Inflammatory macrophage treated with lipopolysaccharide for 1 hour (primary cell): ENCODE measurements at regions not wholly inside any gene's neighbourhood (a gene's known extent, or its start where the extent isn't known, plus 50 kb on each side); places are given as distances from the start of the nearest gene placed in this dataset.
"Not testable (repeated sequence)": the region's sequence is repeated elsewhere in the genome, so short reads cannot be mapped to it uniquely, and the experiment has no call there.

Experiments
- DNase-seq, 2 donors: peaks; one replicate each; pipeline ENCODE4 v3.0.0-alpha.2; 2020 to 2022

GRCh38 chr13:46463719-46464118 lies 76.7 kb upstream of the RUBCNL start:
- no peak for DNase-seq

DNA sequence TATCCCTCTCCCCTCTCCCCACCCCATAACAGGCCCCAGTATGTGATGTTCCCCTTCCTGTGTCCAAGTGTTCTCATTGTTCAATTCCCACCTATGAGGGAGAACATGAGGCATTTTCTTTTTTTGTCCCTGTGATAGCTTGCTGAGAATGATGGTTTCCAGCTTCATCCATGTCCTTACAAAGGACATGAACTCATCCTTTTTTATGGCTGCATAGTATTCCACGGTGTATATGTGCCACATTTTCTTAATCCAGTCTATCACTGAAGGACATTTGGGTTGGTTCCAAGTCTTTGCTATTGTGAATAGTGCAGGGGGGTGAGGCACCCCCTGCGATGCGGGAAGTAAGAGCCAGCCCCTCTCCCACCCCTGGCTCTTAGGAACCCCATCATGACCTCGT lies 73.2 kb upstream of the RUBCNL start:
- not testable (repeated sequence) for DNase-seq

GRCh38 chr13:46457255-46457654 lies 70.2 kb upstream of the RUBCNL start:
- not testable (repeated sequence) for DNase-seq

GRCh38 chr13:46455924-46456323 lies 68.9 kb upstream of the RUBCNL start:
- peak; percentile 66 to 86 for DNase-seq

- DNase-seq = not testable (repeated sequence)
Observed at GRCh38 chr13:46451145-46451544, 64.1 kb upstream of the RUBCNL start.

- not testable (repeated sequence) for DNase-seq
Observed at GRCh38 chr13:46449949-46450348, 62.9 kb upstream of the RUBCNL start.

DNA sequence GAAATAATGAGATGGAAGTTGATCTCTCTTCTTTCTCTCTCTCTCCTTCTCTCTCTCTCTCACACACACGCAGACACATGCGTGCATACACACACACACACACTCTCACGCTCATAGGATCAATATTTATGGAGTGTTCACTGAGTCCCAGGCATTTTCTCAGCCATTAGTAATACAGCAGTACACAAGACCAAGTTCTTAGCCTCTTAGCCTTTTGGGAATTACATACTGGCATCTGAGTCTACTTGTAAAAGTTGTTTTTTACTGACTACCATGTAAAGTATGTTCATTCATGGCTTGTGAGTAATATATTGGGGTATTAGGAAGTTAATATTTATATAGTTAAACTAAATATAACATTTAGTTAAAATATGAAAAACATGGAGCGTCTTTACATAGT lies 61.1 kb upstream of the RUBCNL start:
- DNase-seq = not testable (repeated sequence)

- not testable (repeated sequence) for DNase-seq
Observed at GRCh38 chr13:46437808-46438404, 50.9 kb upstream of the RUBCNL start.
